IPS-20b (cell line): ENCODE measurements at regions not wholly inside any gene's neighbourhood (a gene's known extent, or its start where the extent isn't known, plus 50 kb on each side); places are given as distances from the start of the nearest gene placed in this dataset.
A peak's percentile ranks its signal among the peaks of the same experiment; 100 is the strongest.

Experiments
- H3K27ac ChIP-seq: one replicate; pipeline ENCODE4 v1.5.1; 2013; ENCODE audit warnings: low read length
- H3K27me3 ChIP-seq: 2 replicates; pipeline ENCODE4 v1.6.1; 2013; ENCODE audit warnings: mild to moderate bottlenecking, low read length, inconsistent platforms; ENCODE audit not compliant: insufficient read depth
- H3K36me3 ChIP-seq: 2 replicates; pipeline ENCODE4 v1.6.1; 2013; ENCODE audit warnings: low read depth, mild to moderate bottlenecking, inconsistent platforms, low read length, moderate library complexity; ENCODE audit not compliant: insufficient read depth
- H3K4me1 ChIP-seq: 2 replicates; pipeline ENCODE4 v1.6.1; 2013; ENCODE audit warnings: mild to moderate bottlenecking, control low read depth, inconsistent platforms, low read length, moderate library complexity; ENCODE audit not compliant: insufficient read depth
- H3K4me3 ChIP-seq: 2 replicates; pipeline ENCODE4 v1.5.1; 2013; ENCODE audit warnings: mild to moderate bottlenecking, low read length, inconsistent platforms
- H3K9ac ChIP-seq: 2 replicates; pipeline ENCODE4 v1.6.1; 2013; ENCODE audit warnings: low read depth, mild to moderate bottlenecking, inconsistent platforms, low read length, moderate library complexity
- H3K9me3 ChIP-seq: 2 replicates; pipeline ENCODE4 v1.6.1; 2013; ENCODE audit warnings: mild to moderate bottlenecking, low read depth, low read length, inconsistent platforms; ENCODE audit not compliant: insufficient read depth

GRCh38 chr2:16106619-16107018, 166.3 kb downstream of the MYCN start:
- Histone ChIP-seq H3K36me3 (no peaks in the 10 kb centered on the region), H3K4me1 (peaks cover 46% of the 10 kb centered on the region; the same call in 1 of the 2 replicates), H3K9ac (peak overlapping the region; percentile 87; the same call in 1 of the 2 replicates), H3K4me3 (0 out of 2 replicates have a peak overlapping the region, but pooled peaks have one; percentile 68), H3K27me3 (no peaks in the 10 kb centered on the region), H3K27ac (peak overlapping the region; percentile 93), H3K9me3 (no peaks in the 10 kb centered on the region)

- Histone ChIP-seq H3K27me3 (no peaks in the 10 kb centered on the region), H3K27ac (peak overlapping the region; percentile 93), H3K9ac (peak overlapping the region; percentile 87), H3K4me3 (peak overlapping the region; percentile 68), H3K4me1 (peaks cover 46% of the 10 kb centered on the region; the same call in 1 of the 2 replicates), H3K9me3 (no peaks in the 10 kb centered on the region), H3K36me3 (no peaks in the 10 kb centered on the region)
Observed at GRCh38 chr2:16105669-16106281, 165.4 kb downstream of the MYCN start.

- Histone ChIP-seq H3K4me3 (peak overlapping the region; percentile 68), H3K27ac (peak overlapping the region; percentile 93), H3K36me3 (no peaks in the 10 kb centered on the region), H3K9ac (peak overlapping the region; percentile 87), H3K4me1 (peaks cover 42% of the 10 kb centered on the region; the same call in 1 of the 2 replicates), H3K9me3 (no peaks in the 10 kb centered on the region), H3K27me3 (no peaks in the 10 kb centered on the region)
Observed at GRCh38 chr2:16104949-16105668, 164.8 kb downstream of the MYCN start.

- H3K27ac ChIP-seq = peak overlapping the region; percentile 93
- H3K4me1 ChIP-seq = peaks cover 41% of the 10 kb centered on the region; the same call in 1 of the 2 replicates
- H3K4me3 ChIP-seq = peak overlapping the region; percentile 68; the same call in 1 of the 2 replicates
- no peaks in the 10 kb centered on the region for H3K9me3 ChIP-seq
- no peaks in the 10 kb centered on the region for H3K36me3 ChIP-seq
- H3K27me3 ChIP-seq = no peaks in the 10 kb centered on the region
- peak overlapping the region; percentile 87; the same call in 1 of the 2 replicates for H3K9ac ChIP-seq
Observed at GRCh38 chr2:16104315-16104948, 164.1 kb downstream of the MYCN start.

- H3K27me3 ChIP-seq = no peaks in the 10 kb centered on the region
- peaks cover 41% of the 10 kb centered on the region; the same call in 1 of the 2 replicates for H3K4me1 ChIP-seq
- H3K27ac ChIP-seq = peak overlapping the region; percentile 93
Observed at GRCh38 chr2:16103614-16104314, 163.4 kb downstream of the MYCN start.

GRCh38 chr2:16102976-16103380, 162.6 kb downstream of the MYCN start:
- H3K27me3 ChIP-seq = no peaks in the 10 kb centered on the region

More at GRCh38 chr2:16103614-16104314, 163.4 kb downstream of the MYCN start:
- H3K36me3 ChIP-seq = no peaks in the 10 kb centered on the region
- H3K4me3 ChIP-seq = peak overlapping the region; percentile 68; the same call in 1 of the 2 replicates
- peak overlapping the region; percentile 87; the same call in 1 of the 2 replicates for H3K9ac ChIP-seq
- H3K9me3 ChIP-seq = no peaks in the 10 kb centered on the region

GRCh38 chr2:16102358-16102975, 162.1 kb downstream of the MYCN start:
- no peaks in the 10 kb centered on the region for H3K27me3 ChIP-seq
- no peak overlapping the region; the same call in 1 of the 2 replicates for H3K4me3 ChIP-seq
- H3K9ac ChIP-seq = peak overlapping the region; percentile 87; the same call in 1 of the 2 replicates
- H3K4me1 ChIP-seq = peaks cover 41% of the 10 kb centered on the region; the same call in 1 of the 2 replicates
- H3K27ac ChIP-seq = peak overlapping the region; percentile 72
- no peaks in the 10 kb centered on the region for H3K9me3 ChIP-seq
- H3K36me3 ChIP-seq = no peaks in the 10 kb centered on the region

More at GRCh38 chr2:16102976-16103380, 162.6 kb downstream of the MYCN start:
- H3K9ac ChIP-seq = peak overlapping the region; percentile 87; the same call in 1 of the 2 replicates
- no peak overlapping the region; the same call in 1 of the 2 replicates for H3K4me3 ChIP-seq
- H3K9me3 ChIP-seq = no peaks in the 10 kb centered on the region
- H3K4me1 ChIP-seq = peaks cover 41% of the 10 kb centered on the region; the same call in 1 of the 2 replicates
- peak overlapping the region; percentile 72 for H3K27ac ChIP-seq
- H3K36me3 ChIP-seq = no peaks in the 10 kb centered on the region

GRCh38 chr2:16101196-16101595, 160.8 kb downstream of the MYCN start:
- H3K36me3 ChIP-seq = no peaks in the 10 kb centered on the region
- no peak overlapping the region for H3K4me3 ChIP-seq
- H3K27me3 ChIP-seq = no peaks in the 10 kb centered on the region
- H3K9me3 ChIP-seq = no peaks in the 10 kb centered on the region
- no peak overlapping the region for H3K9ac ChIP-seq
- no peak overlapping the region for H3K27ac ChIP-seq
- peaks cover 30% of the 10 kb centered on the region; the same call in 1 of the 2 replicates for H3K4me1 ChIP-seq

GRCh38 chr2:16100006-16100405, 159.7 kb downstream of the MYCN start:
- H3K9ac ChIP-seq = no peak overlapping the region
- no peaks in the 10 kb centered on the region for H3K36me3 ChIP-seq
- peaks cover 22% of the 10 kb centered on the region; the same call in 1 of the 2 replicates for H3K4me1 ChIP-seq
- no peak overlapping the region for H3K4me3 ChIP-seq
- H3K27ac ChIP-seq = no peak overlapping the region
- H3K27me3 ChIP-seq = no peaks in the 10 kb centered on the region
- H3K9me3 ChIP-seq = no peaks in the 10 kb centered on the region

GRCh38 chr2:16099326-16099725, 159.0 kb downstream of the MYCN start:
- Histone ChIP-seq H3K9ac (no peak overlapping the region), H3K27me3 (no peaks in the 10 kb centered on the region), H3K4me3 (no peak overlapping the region), H3K9me3 (no peaks in the 10 kb centered on the region), H3K36me3 (no peaks in the 10 kb centered on the region), H3K27ac (no peak overlapping the region), H3K4me1 (peaks cover 15% of the 10 kb centered on the region; the same call in 1 of the 2 replicates)
